HepG2 (cell line): ENCODE measurements at regions not wholly inside any gene's neighbourhood (a gene's known extent, or its start where the extent isn't known, plus 50 kb on each side); places are given as distances from the start of the nearest gene placed in this dataset.

Source experiments
- DPF2 ChIP-seq: sonication (generic); formaldehyde crosslinking; IDR thresholded peaks from 2 replicates; pipeline ENCODE4 v1.4.0; 2020; ENCODE audit warnings: mild to moderate bottlenecking, low read depth, missing genetic modification reagents, borderline replicate concordance
- EEA1 ChIP-seq: sonication (generic); formaldehyde crosslinking; IDR thresholded peaks from 2 replicates; pipeline ENCODE4 v1.5.1; 2020; ENCODE audit warnings: mild to moderate bottlenecking, missing genetic modification reagents, borderline replicate concordance
- FOXA1 ChIP-seq, 2 experiments: fragments of 450-650 bp in 1 of 2; sonication (generic) in 1 of 2; formaldehyde crosslinking in 1 of 2; IDR thresholded peaks; 2 replicates each; pipeline versions ENCODE4 v1.4.0 to v1.6.1; 2016 to 2020; ENCODE audit warnings: missing genetic modification reagents in 1 of 2
- HNRNPK ChIP-seq: fragments of 200-400 bp; formaldehyde crosslinking; IDR thresholded peaks from 2 replicates; pipeline ENCODE4 v1.6.1; 2018; ENCODE audit warnings: low read length, low read depth, moderate library complexity, mild to moderate bottlenecking; ENCODE audit not compliant: poor library complexity, severe bottlenecking
- IRF1 ChIP-seq: sonication (generic); formaldehyde crosslinking; IDR thresholded peaks from 2 replicates; pipeline ENCODE4 v1.4.0; 2020; ENCODE audit warnings: low read depth, mild to moderate bottlenecking, missing genetic modification reagents
- IRF9 ChIP-seq: sonication (generic); formaldehyde crosslinking; IDR thresholded peaks from 2 replicates; pipeline ENCODE4 v1.8.0; 2022; ENCODE audit warnings: missing genetic modification reagents, mild to moderate bottlenecking, borderline replicate concordance
- LBX2 ChIP-seq: sonication (generic); formaldehyde crosslinking; IDR thresholded peaks from 2 replicates; pipeline ENCODE4 v1.5.0; 2020; ENCODE audit warnings: missing genetic modification reagents, mild to moderate bottlenecking, borderline replicate concordance
- MZF1 ChIP-seq: sonication (generic); formaldehyde crosslinking; IDR thresholded peaks from 2 replicates; pipeline ENCODE4 v1.8.1; 2023; ENCODE audit warnings: mild to moderate bottlenecking, missing genetic modification reagents, borderline replicate concordance
- PAXIP1 ChIP-seq: sonication (generic); formaldehyde crosslinking; conservative IDR thresholded peaks from 2 replicates; pipeline ENCODE4 v1.4.0; 2020; ENCODE audit warnings: mild to moderate bottlenecking, missing genetic modification reagents, moderate library complexity
- TCF7 ChIP-seq: sonication (generic); IDR thresholded peaks from 2 replicates; pipeline ENCODE4 v1.6.1; 2016; ENCODE audit warnings: antibody characterized with exemption, low read depth
- YEATS4 ChIP-seq: sonication (generic); formaldehyde crosslinking; IDR thresholded peaks from 2 replicates; pipeline ENCODE4 v1.4.0; 2020; ENCODE audit warnings: missing genetic modification reagents, borderline replicate concordance
- ZNF281 ChIP-seq: sonication (generic); formaldehyde crosslinking; IDR thresholded peaks from 2 replicates; pipeline ENCODE4 v1.4.0; 2020; ENCODE audit warnings: missing genetic modification reagents, borderline replicate concordance
- ZNF432 ChIP-seq: sonication (generic); formaldehyde crosslinking; IDR thresholded peaks from 2 replicates; pipeline ENCODE4 v1.5.0; 2020; ENCODE audit warnings: missing genetic modification reagents, mild to moderate bottlenecking, borderline replicate concordance
- ZNF543 ChIP-seq: sonication (generic); formaldehyde crosslinking; IDR thresholded peaks from 2 replicates; pipeline ENCODE4 v1.4.0; 2020; ENCODE audit warnings: mild to moderate bottlenecking, missing genetic modification reagents
- ZNF558 ChIP-seq: sonication (generic); formaldehyde crosslinking; IDR thresholded peaks from 2 replicates; pipeline ENCODE4 v1.9.0; 2022; ENCODE audit warnings: mild to moderate bottlenecking, missing genetic modification reagents, borderline replicate concordance
- ZNF883 ChIP-seq: sonication (generic); formaldehyde crosslinking; IDR thresholded peaks from 2 replicates; pipeline ENCODE4 v1.5.1; 2020; ENCODE audit warnings: mild to moderate bottlenecking, missing genetic modification reagents; ENCODE audit errors: not compliant biosample characterization

- TF ChIP-seq HNRNPK, result no peak
- TF ChIP-seq ZNF432 (CRISPR knock-in tag), result no peak
- TF ChIP-seq ZNF543, result no peak
- no peak for TF ChIP-seq EEA1 (CRISPR knock-in tag)
- no peak for TF ChIP-seq YEATS4 (CRISPR knock-in tag)
- TF ChIP-seq PAXIP1 (CRISPR knock-in tag), result peak; percentile 63
- TF ChIP-seq IRF1 (CRISPR knock-in tag), result no peak
- no peak for TF ChIP-seq FOXA1 (IDR thresholded peaks at IDR 0.05)
- peak; percentile 54 for TF ChIP-seq FOXA1 (CRISPR knock-in tag; IDR thresholded peaks at IDR 0.05)
- no peak for TF ChIP-seq IRF9 (CRISPR knock-in tag)
- no peak for TF ChIP-seq ZNF883 (CRISPR knock-in tag)
- TF ChIP-seq LBX2 (CRISPR knock-in tag), result no peak
- no peak for TF ChIP-seq DPF2
- no peak for TF ChIP-seq ZNF281 (CRISPR knock-in tag)
- TF ChIP-seq MZF1 (CRISPR knock-in tag), result no peak
- TF ChIP-seq TCF7, result peak; percentile 21; the same call in 1 of the 2 replicates
- TF ChIP-seq ZNF558 (CRISPR knock-in tag), result no peak
These were observed 77.9 kb upstream of the DYNLRB2 start (continued) for GRCh38 chr16:80462917-80463316.
